ENCODE measurements at regions not wholly inside any gene's neighbourhood (a gene's known extent, or its start where the extent isn't known, plus 50 kb on each side); places are given as distances from the start of the nearest gene placed in this dataset.

DNA sequence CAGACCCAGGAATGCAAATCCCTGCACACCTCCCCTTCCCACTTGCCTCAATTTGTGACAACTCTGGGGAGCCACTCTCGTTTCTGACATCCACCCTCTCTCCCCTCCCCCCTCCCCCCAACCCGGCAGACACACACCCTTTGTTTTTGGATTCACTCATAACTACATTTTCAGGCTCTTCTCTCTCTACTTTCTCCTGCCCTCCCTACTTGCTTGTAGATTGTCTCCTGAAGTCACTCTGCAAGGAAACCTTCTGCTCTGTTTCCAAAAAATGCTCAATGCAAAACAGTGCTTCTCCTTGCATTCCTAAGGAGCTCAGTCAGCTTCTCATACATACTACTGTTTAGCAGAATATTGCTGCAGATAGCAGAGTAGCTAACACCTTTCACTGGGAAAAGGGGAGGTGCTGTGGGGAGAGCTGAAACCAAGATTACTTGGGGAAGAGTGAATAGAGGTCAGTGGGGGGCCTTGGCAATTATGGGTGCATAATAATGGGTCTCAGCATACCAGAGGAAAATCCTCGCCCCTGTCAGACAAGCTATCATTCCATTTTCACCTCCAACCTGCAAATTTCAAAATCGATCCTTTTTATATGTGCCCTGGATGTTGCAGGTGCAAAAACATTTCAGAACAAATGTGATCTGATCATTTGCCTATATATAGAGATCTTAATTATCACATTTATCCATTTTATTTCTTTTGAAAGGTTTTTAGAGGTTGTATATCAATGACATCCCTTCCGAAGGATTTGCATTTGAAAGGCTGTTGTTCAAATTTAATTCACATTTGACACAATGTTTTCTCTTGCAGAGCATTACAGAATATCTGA, 1860.7 kb upstream of the WWC1 start:
- DNase-seq (ENCODE audit: low read depth): no peak
- H3K4me3 ChIP-seq (ENCODE audit: control insufficient read depth, low read depth, low read length): no peak overlapping the region
- TF ChIP-seq, protein P1, sequence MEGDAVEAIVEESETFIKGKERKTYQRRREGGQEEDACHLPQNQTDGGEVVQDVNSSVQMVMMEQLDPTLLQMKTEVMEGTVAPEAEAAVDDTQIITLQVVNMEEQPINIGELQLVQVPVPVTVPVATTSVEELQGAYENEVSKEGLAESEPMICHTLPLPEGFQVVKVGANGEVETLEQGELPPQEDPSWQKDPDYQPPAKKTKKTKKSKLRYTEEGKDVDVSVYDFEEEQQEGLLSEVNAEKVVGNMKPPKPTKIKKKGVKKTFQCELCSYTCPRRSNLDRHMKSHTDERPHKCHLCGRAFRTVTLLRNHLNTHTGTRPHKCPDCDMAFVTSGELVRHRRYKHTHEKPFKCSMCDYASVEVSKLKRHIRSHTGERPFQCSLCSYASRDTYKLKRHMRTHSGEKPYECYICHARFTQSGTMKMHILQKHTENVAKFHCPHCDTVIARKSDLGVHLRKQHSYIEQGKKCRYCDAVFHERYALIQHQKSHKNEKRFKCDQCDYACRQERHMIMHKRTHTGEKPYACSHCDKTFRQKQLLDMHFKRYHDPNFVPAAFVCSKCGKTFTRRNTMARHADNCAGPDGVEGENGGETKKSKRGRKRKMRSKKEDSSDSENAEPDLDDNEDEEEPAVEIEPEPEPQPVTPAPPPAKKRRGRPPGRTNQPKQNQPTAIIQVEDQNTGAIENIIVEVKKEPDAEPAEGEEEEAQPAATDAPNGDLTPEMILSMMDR (conservative IDR thresholded peaks at IDR 0.05; ENCODE audit: control insufficient read depth, insufficient read depth, low read depth, low read length): no peak

- no peak for DNase-seq (ENCODE audit: low read depth)
- TF ChIP-seq, protein P1 (conservative IDR thresholded peaks at IDR 0.05; ENCODE audit: control insufficient read depth, insufficient read depth, low read depth, low read length): no peak
- no peak overlapping the region for H3K4me3 ChIP-seq (ENCODE audit: control insufficient read depth, low read depth, low read length)
Observed at GRCh38 chr5:166431456-166431855, 1860.0 kb upstream of the WWC1 start.

DNA sequence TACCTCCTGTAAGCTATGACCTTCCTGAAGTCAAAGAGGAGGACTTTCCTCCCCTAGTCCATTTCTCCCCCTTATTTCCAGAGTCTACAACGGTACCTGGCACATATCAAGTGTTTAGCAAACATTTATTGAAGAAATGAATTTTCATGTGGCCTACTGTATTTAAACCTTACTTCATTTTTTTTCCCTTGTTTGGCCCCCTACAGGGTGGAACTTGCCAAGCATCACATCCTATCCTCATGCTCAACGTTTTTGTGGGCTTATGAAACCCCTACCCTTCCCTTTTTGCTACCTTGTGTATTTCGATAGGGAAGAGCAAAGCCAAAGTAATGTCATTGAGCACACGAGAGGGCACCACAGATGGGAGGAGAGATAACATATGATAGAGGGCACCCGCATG, 1857.8 kb upstream of the WWC1 start:
- no peak for DNase-seq (ENCODE audit: low read depth)
- TF ChIP-seq, protein P1 (conservative IDR thresholded peaks at IDR 0.05; ENCODE audit: control insufficient read depth, insufficient read depth, low read depth, low read length): peak; percentile 1
- no peak overlapping the region for H3K4me3 ChIP-seq (ENCODE audit: control insufficient read depth, low read depth, low read length)

GRCh38 chr5:166436872-166437271, 1854.6 kb upstream of the WWC1 start:
- H3K4me3 ChIP-seq (ENCODE audit: control insufficient read depth, low read depth, low read length): no peak overlapping the region
- DNase-seq (ENCODE audit: low read depth): peak; percentile 22
- TF ChIP-seq, protein P1 (conservative IDR thresholded peaks at IDR 0.05; ENCODE audit: control insufficient read depth, insufficient read depth, low read depth, low read length): no peak

GRCh38 chr5:166486348-166486747, 1805.1 kb upstream of the WWC1 start:
- no peak overlapping the region for H3K4me3 ChIP-seq (ENCODE audit: control insufficient read depth, low read depth, low read length)
- DNase-seq (ENCODE audit: low read depth): no peak
- TF ChIP-seq, protein P1 (conservative IDR thresholded peaks at IDR 0.05; ENCODE audit: control insufficient read depth, insufficient read depth, low read depth, low read length): no peak

GRCh38 chr5:166488560-166488959, 1802.9 kb upstream of the WWC1 start:
- DNase-seq (ENCODE audit: low read depth): no peak
- H3K4me3 ChIP-seq (ENCODE audit: control insufficient read depth, low read depth, low read length): no peak overlapping the region
- TF ChIP-seq, protein P1 (conservative IDR thresholded peaks at IDR 0.05; ENCODE audit: control insufficient read depth, insufficient read depth, low read depth, low read length): no peak
